SU-DHL-6 (cell line): ENCODE measurements at regions not wholly inside any gene's neighbourhood (a gene's known extent, or its start where the extent isn't known, plus 50 kb on each side); places are given as distances from the start of the nearest gene placed in this dataset.

ENCODE experiments used
- H2AFZ ChIP-seq: fragments of 200-600 bp; sonication (generic); 2 replicates; pipeline ENCODE4 v1.6.1; 2014; ENCODE audit warnings: low read depth, mild to moderate bottlenecking, moderate library complexity, mixed read lengths, antibody characterized with exemption, low read length; ENCODE audit not compliant: severe bottlenecking
- H3F3A ChIP-seq: fragments of 200-600 bp; shearing (Covaris generic); 2 replicates; pipeline ENCODE4 v1.6.0; 2016; ENCODE audit warnings: antibody characterized with exemption, mild to moderate bottlenecking; ENCODE audit not compliant: insufficient read depth
- H3K27ac ChIP-seq: fragments of 200-600 bp; sonication (generic); 2 replicates; pipeline ENCODE4 v1.5.1; 2016; ENCODE audit warnings: low read depth, mild to moderate bottlenecking, low read length, moderate library complexity, mixed read lengths
- H3K27me3 ChIP-seq: fragments of 200-600 bp; sonication (generic), shearing (Covaris generic); 2 replicates; pipeline ENCODE4 v1.6.0; 2014; ENCODE audit warnings: mild to moderate bottlenecking, low read length
- H3K36me3 ChIP-seq: fragments of 200-600 bp; sonication (generic); 2 replicates; pipeline ENCODE4 v1.6.1; 2014; ENCODE audit warnings: mild to moderate bottlenecking, low read length, mixed read lengths
- H3K4me2 ChIP-seq: fragments of 300-600, 200-600 bp; shearing (Covaris generic), sonication (generic); 2 replicates; pipeline ENCODE4 v1.6.0; 2014; ENCODE audit warnings: low read length, low read depth, mild to moderate bottlenecking; ENCODE audit not compliant: poor library complexity, severe bottlenecking
- H3K4me3 ChIP-seq: fragments of 200-600 bp; sonication (generic); 2 replicates; pipeline ENCODE4 v1.5.1; 2014; ENCODE audit warnings: antibody characterized with exemption, low read length, mild to moderate bottlenecking, mixed read lengths; ENCODE audit not compliant: insufficient read depth, poor library complexity, severe bottlenecking
- H3K79me2 ChIP-seq: fragments of 200-600 bp; sonication (generic); 2 replicates; pipeline ENCODE4 v1.6.1; 2014; ENCODE audit warnings: mild to moderate bottlenecking, low read length, moderate library complexity; ENCODE audit not compliant: insufficient read depth
- H3K9ac ChIP-seq: fragments of 200-600 bp; sonication (generic); 2 replicates; pipeline ENCODE4 v1.7.0; 2014; ENCODE audit warnings: mild to moderate bottlenecking, low read length
- H3K9me2 ChIP-seq: fragments of 200-600 bp; sonication (generic); replicated peaks from 2 replicates; pipeline ENCODE4 v1.6.1; 2014; ENCODE audit warnings: low read length; ENCODE audit not compliant: insufficient read depth
- H3K9me3 ChIP-seq: fragments of 200-600 bp; sonication (generic); 2 replicates; pipeline ENCODE4 v1.6.1; 2014; ENCODE audit warnings: low read length, mixed read lengths; ENCODE audit not compliant: insufficient read depth
- H4K20me1 ChIP-seq: fragments of 200-600 bp; sonication (generic); 2 replicates; pipeline ENCODE4 v1.6.1; 2014; ENCODE audit warnings: low read depth, mild to moderate bottlenecking, antibody characterized with exemption, low read length, moderate library complexity, mixed read lengths
- EZH2phosphoT487 ChIP-seq: fragments of 200-600 bp; sonication (generic), shearing (Covaris generic); conservative IDR thresholded peaks from 2 replicates; pipeline ENCODE4 v1.6.1; 2018; ENCODE audit warnings: mild to moderate bottlenecking, antibody characterized with exemption, low read length, moderate library complexity, mixed read lengths
- TF ChIP-seq, protein P1 (sequence below): fragments of 200-600 bp; sonication (generic); IDR thresholded peaks from one replicate; pipeline ENCODE4 v1.5.1; 2017; ENCODE audit warnings: antibody characterized with exemption, mild to moderate bottlenecking, low read length, moderate library complexity; ENCODE audit not compliant: insufficient read depth, poor library complexity, severe bottlenecking

DNA sequence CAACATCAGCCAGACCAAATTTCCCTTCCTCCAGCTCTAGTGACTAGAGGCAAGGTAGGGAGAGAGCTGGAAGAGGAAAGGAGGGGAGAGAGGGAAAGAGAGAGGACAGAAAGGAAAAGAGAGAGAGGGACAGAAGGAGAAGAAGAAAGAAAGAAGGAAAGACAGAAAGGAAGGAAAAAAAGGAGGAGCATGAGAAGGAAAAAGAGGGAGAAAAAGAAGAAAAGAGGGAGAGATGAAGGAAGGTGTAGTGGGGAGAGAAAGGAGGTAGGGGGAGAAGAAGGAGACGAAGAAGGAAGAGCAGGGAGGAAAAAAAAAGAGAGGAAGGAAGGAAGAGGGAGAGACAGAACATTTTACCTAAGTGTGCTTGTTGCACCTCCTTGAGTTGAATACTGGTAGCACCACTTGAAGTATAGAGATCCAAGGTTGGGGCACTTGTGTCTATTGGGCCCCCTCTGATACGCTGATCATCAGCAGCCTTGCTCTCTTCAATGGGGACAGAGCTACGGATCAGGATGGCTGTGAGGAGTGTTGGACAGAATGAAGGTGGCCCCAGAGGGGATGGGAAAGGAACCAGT, 232.5 kb downstream of the SUDS3 start:
- H3K36me3 ChIP-seq: no peaks in the 10 kb centered on the region
- H3K79me2 ChIP-seq: no peaks in the 10 kb centered on the region
- H3K9me2 ChIP-seq: no peaks in the 10 kb centered on the region
- no peak for TF ChIP-seq EZH2phosphoT487
- TF ChIP-seq, protein P1, sequence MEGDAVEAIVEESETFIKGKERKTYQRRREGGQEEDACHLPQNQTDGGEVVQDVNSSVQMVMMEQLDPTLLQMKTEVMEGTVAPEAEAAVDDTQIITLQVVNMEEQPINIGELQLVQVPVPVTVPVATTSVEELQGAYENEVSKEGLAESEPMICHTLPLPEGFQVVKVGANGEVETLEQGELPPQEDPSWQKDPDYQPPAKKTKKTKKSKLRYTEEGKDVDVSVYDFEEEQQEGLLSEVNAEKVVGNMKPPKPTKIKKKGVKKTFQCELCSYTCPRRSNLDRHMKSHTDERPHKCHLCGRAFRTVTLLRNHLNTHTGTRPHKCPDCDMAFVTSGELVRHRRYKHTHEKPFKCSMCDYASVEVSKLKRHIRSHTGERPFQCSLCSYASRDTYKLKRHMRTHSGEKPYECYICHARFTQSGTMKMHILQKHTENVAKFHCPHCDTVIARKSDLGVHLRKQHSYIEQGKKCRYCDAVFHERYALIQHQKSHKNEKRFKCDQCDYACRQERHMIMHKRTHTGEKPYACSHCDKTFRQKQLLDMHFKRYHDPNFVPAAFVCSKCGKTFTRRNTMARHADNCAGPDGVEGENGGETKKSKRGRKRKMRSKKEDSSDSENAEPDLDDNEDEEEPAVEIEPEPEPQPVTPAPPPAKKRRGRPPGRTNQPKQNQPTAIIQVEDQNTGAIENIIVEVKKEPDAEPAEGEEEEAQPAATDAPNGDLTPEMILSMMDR: no peak
- no peak overlapping the region for H3K9ac ChIP-seq
- H4K20me1 ChIP-seq: no peaks in the 10 kb centered on the region
- H3K27ac ChIP-seq: no peak overlapping the region
- H2AFZ ChIP-seq: no peak overlapping the region
- H3K27me3 ChIP-seq: no peaks in the 10 kb centered on the region
- no peak overlapping the region for H3K4me2 ChIP-seq
- H3K4me3 ChIP-seq: no peak overlapping the region
- no peaks in the 10 kb centered on the region for H3F3A ChIP-seq
- no peaks in the 10 kb centered on the region for H3K9me3 ChIP-seq

DNA sequence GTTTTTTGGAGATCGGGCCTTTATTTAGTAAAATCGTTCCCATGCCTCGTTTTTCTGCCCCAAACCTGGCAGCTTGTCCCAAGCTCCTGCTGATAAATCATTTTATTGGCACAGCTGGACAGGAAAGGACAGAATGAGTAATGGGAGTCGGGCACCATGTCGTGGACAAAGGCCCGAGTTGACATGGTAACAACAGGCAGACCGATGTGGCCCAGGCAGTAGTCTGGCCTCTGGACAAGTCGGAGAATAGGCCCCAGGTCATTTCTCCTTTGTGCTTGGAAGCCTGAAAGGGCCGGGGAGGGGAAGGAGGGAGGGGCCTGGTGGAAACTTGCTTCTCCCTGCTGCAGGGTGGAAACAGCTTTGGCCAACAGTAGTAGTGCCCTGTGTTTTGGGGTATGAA, 234.9 kb downstream of the SUDS3 start:
- no peaks in the 10 kb centered on the region for H3K9me3 ChIP-seq
- no peaks in the 10 kb centered on the region for H3F3A ChIP-seq
- no peaks in the 10 kb centered on the region for H4K20me1 ChIP-seq
- TF ChIP-seq, protein P1: no peak
- no peak for TF ChIP-seq EZH2phosphoT487
- H3K4me2 ChIP-seq: no peak overlapping the region
- H3K9ac ChIP-seq: no peak overlapping the region
- H3K79me2 ChIP-seq: no peaks in the 10 kb centered on the region
- no peak overlapping the region for H3K4me3 ChIP-seq
- H3K9me2 ChIP-seq: no peaks in the 10 kb centered on the region
- no peak overlapping the region for H2AFZ ChIP-seq
- H3K27me3 ChIP-seq: no peaks in the 10 kb centered on the region
- H3K36me3 ChIP-seq: no peaks in the 10 kb centered on the region
- no peak overlapping the region for H3K27ac ChIP-seq

DNA sequence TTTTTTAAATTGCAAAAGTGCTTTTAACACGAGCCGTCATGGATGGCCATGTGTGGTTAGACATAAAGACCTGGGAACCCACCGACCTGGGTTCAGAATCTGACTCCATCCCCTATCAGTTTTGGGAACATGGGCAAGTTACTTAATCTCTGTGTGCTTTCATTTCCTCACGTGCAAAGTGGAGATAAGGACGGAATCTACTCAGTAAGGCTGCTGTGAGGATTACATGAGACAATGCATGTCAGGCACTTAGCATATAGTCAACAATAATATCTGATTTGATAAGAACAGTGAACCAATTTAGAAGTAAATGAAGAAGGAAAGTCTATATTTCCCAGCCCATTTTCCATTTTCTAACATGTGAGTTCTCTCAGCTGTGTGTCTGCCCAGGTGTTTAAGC, 235.4 kb downstream of the SUDS3 start:
- Histone ChIP-seq H3F3A (no peaks in the 10 kb centered on the region), H3K27me3 (no peaks in the 10 kb centered on the region), H3K9me3 (no peaks in the 10 kb centered on the region), H3K27ac (no peak overlapping the region), H4K20me1 (no peaks in the 10 kb centered on the region), H3K79me2 (no peaks in the 10 kb centered on the region), H3K9ac (no peak overlapping the region), H3K4me2 (no peak overlapping the region), H2AFZ (no peak overlapping the region), H3K4me3 (no peak overlapping the region), H3K9me2 (no peaks in the 10 kb centered on the region), H3K36me3 (no peaks in the 10 kb centered on the region)
- TF ChIP-seq, protein P1: no peak
- no peak for TF ChIP-seq EZH2phosphoT487
